Astrocyte of the spinal cord (primary cell): ENCODE measurements at regions not wholly inside any gene's neighbourhood (a gene's known extent, or its start where the extent isn't known, plus 50 kb on each side); places are given as distances from the start of the nearest gene placed in this dataset.

Experiments used
- DNase-seq: peaks from one replicate; pipeline ENCODE4 v3.0.0; 2011; ENCODE audit warnings: low read depth, low spot score
- H3K4me3 ChIP-seq: 2 replicates; pipeline ENCODE4 v1.5.1; 2011; ENCODE audit warnings: low read depth, mild to moderate bottlenecking, low read length, moderate library complexity
- in situ Hi-C: cut with HindIII; loops from 2 replicates; pipeline ENCODE4 v1.10.0; 2017; ENCODE audit warnings: low sequenced_read_pairs
- TF ChIP-seq, protein P1 (sequence below): IDR thresholded peaks from 2 replicates; pipeline ENCODE4 v1.5.1; 2012; ENCODE audit warnings: low read depth, mild to moderate bottlenecking, low read length, inconsistent platforms

DNA sequence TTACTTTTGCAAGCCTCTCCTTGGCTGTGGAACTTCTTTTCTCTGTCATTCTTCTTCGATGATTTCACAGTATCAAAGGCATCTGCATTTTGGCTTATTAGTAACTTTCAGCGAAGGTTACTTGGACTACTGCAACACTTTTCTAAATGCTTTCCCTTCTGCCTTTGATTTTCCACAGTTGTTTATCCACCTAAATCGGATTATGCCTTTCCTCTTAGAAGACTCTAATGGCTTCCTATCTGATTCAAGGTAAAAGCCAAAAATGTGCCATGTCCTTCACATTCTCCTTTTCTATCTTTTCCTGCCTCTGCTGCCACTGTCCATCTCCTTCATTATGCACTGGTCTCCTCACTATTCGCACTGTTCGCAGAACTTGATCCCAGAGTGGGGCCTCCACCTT, 1606.3 kb upstream of the LRRTM3 start:
- TF ChIP-seq, protein P1, sequence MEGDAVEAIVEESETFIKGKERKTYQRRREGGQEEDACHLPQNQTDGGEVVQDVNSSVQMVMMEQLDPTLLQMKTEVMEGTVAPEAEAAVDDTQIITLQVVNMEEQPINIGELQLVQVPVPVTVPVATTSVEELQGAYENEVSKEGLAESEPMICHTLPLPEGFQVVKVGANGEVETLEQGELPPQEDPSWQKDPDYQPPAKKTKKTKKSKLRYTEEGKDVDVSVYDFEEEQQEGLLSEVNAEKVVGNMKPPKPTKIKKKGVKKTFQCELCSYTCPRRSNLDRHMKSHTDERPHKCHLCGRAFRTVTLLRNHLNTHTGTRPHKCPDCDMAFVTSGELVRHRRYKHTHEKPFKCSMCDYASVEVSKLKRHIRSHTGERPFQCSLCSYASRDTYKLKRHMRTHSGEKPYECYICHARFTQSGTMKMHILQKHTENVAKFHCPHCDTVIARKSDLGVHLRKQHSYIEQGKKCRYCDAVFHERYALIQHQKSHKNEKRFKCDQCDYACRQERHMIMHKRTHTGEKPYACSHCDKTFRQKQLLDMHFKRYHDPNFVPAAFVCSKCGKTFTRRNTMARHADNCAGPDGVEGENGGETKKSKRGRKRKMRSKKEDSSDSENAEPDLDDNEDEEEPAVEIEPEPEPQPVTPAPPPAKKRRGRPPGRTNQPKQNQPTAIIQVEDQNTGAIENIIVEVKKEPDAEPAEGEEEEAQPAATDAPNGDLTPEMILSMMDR = no peak
- in situ Hi-C loops = no loop called here
- no peak for DNase-seq
- H3K4me3 ChIP-seq = no peak overlapping the region

DNA sequence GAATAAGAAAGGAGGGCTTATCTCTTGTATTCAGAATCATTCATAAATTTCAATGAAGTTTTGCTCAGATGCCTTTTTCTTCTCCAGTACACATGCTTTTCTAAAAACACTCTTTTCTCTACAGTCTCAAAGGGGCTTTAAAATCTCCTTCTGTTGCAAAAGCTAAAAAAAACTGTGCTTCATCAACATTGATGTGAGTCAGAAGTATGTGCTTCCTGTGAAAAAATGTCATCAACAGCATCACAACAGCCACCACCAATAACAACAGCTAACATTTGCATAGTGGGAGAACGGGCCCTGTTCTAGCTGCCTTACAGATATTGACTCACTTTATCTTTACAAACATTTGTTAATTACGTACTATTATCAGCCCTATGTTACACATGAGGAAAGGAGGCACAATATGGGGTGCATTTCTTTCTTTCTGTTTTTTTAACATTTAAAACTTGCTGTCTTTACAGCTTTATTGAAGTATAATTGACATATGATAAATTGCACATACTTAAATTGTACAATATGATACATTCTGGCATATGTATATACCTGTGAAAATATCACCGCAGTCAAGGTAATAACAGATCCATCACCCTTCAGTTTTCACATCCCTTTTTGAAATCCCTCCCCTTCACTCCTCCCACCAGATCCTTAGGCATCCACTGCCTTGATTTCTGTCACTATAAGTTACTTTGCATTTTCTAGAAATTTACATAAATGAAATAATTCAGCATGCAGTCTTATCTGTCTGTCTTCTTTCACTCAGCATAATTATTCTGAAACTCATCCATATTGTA, 1605.4 kb upstream of the LRRTM3 start:
- in situ Hi-C loops = no loop called here
- no peak overlapping the region for H3K4me3 ChIP-seq
- no peak for DNase-seq
- TF ChIP-seq, protein P1 = no peak

DNA sequence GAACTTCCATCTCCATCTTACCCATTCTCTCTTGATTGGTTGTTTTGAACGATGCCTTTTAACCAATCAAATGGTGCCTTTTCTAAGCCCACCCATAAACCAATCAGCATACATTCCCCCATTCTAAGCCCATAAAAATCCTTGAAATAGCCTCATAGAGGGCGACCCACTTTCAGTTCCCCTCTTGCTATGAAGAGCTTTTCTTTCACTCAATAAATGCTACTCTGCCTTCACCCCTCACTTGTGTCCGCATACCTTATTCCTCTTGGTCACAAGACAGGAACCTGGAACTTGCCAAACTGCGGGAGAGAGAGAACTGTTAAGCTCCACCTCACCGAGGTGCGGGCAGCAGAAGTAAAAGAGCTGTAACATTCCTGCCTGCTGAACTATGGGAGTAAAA, 1602.0 kb upstream of the LRRTM3 start:
- in situ Hi-C loops = no loop called here

DNA sequence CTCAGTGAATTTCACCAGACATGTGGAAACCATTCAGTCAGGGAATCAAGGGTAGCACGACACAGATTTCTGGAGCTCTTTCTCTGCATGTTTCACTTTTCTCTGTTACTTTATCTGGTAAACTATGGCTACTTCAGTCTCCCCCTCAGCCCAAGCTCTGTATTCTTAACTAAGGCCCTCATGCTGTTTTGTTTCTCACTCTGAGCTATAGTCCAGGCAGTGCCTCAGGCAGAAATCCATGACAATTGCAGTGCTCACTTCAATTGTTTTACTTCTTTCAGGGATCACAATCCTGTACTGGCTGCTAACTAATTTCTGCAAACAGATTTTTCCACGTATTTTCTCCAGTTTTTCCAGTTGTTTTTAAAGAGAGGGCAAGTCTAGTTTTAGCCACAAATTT, 1599.9 kb upstream of the LRRTM3 start:
- no peak overlapping the region for H3K4me3 ChIP-seq
- TF ChIP-seq, protein P1 = no peak
- DNase-seq = no peak
- in situ Hi-C loops = no loop called here

More for the DNA sequence above, 1602.0 kb upstream of the LRRTM3 start:
- DNase-seq = no peak
- no peak overlapping the region for H3K4me3 ChIP-seq
- TF ChIP-seq, protein P1 = no peak

DNA sequence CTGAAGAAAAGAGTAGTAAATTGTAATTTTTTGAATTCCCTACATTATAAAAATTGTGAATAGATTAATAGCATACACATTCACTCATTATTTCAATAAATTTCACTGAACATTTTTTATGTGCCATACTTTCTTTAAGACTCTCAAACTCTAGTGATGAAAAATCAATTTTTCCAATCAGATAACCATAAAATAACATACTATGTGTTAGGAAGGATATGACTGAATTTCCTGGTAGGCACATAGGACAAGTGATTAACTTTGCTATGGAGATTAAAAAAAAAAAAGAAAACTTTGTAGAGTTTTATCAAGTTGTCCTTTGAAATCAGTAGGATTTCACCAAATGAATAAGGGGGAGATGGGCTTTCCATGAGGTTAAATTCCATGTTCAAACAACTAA, 1597.3 kb upstream of the LRRTM3 start:
- TF ChIP-seq, protein P1 = no peak
- DNase-seq = no peak
- H3K4me3 ChIP-seq = no peak overlapping the region
- in situ Hi-C loops = no loop called here

DNA sequence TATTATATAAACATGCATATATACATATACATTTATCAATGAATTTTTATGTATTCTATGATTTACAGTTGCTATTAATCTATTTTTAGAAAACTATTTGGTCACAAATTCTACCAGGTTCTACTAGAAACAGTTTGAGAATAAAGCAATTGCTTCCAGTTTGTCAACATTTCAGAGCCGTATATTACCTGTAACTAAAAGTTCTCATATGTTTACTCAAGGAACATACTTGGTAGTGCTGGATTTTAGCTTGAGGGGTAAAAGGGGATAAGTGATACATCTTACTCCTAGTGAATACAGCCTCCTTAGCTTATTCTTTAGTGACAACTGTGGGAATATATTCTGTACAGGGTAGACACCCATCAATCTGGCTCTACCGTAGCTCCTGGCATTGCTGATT, 1590.5 kb upstream of the LRRTM3 start:
- TF ChIP-seq, protein P1 = no peak
- in situ Hi-C loops = no loop called here
- no peak for DNase-seq
- H3K4me3 ChIP-seq = no peak overlapping the region
